Epithelial cell of proximal tubule (primary cell): ENCODE measurements at regions not wholly inside any gene's neighbourhood (a gene's known extent, or its start where the extent isn't known, plus 50 kb on each side); places are given as distances from the start of the nearest gene placed in this dataset.

Experiments used
- DNase-seq: peaks from one replicate; pipeline ENCODE4 v3.0.0-alpha.2; 2011; ENCODE audit warnings: low read depth
- H3K4me3 ChIP-seq: 2 replicates; pipeline ENCODE4 v1.5.1; 2011; ENCODE audit warnings: low read depth, mild to moderate bottlenecking, low read length
- TF ChIP-seq, protein P1 (sequence below): conservative IDR thresholded peaks from 2 replicates; pipeline ENCODE4 v1.5.1; 2012; ENCODE audit warnings: low read depth, mild to moderate bottlenecking, low read length

DNA sequence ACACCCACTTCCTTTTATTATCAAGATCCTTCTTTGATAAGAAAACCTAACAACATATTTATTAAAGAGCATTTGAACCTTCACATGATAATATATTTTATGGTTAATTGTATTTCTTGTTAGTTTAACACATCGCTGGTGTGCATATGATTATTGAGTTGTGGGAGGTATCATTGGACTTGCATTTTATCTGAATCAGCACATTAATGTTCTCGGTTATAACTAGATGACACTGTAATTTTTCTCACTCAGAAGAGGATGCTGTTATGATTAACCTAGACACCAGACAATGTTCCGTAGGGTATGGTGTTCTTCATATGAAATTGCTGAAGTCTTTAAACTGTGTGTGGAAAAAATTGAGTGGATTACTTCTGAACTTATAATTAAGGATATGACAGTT is 1188.3 kb upstream of the EPHA6 start:
- TF ChIP-seq, protein P1, sequence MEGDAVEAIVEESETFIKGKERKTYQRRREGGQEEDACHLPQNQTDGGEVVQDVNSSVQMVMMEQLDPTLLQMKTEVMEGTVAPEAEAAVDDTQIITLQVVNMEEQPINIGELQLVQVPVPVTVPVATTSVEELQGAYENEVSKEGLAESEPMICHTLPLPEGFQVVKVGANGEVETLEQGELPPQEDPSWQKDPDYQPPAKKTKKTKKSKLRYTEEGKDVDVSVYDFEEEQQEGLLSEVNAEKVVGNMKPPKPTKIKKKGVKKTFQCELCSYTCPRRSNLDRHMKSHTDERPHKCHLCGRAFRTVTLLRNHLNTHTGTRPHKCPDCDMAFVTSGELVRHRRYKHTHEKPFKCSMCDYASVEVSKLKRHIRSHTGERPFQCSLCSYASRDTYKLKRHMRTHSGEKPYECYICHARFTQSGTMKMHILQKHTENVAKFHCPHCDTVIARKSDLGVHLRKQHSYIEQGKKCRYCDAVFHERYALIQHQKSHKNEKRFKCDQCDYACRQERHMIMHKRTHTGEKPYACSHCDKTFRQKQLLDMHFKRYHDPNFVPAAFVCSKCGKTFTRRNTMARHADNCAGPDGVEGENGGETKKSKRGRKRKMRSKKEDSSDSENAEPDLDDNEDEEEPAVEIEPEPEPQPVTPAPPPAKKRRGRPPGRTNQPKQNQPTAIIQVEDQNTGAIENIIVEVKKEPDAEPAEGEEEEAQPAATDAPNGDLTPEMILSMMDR, result no peak
- H3K4me3 ChIP-seq, result no peak overlapping the region

DNA sequence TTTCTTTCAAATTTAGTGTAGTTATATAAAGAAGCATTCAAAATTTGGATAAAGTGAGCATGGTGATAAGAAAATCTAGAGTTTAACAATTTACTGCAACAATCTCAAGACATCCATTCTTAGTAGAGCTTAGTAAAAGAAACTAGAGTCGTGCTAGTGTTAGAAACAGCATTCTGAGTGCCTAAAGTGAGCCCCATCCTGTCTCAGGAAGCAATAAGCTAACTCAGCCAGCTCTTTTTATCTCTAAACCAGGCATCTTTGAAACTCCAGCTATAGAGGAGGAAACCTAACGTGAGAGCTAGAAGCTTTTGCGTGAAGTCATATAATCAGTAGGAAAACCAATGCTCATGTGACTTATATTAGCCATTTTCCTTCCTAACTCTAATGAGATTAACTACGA is 1187.1 kb upstream of the EPHA6 start:
- H3K4me3 ChIP-seq, result no peak overlapping the region
- no peak for DNase-seq
- TF ChIP-seq, protein P1, result no peak

More for the DNA sequence above, 1188.3 kb upstream of the EPHA6 start:
- no peak for DNase-seq

DNA sequence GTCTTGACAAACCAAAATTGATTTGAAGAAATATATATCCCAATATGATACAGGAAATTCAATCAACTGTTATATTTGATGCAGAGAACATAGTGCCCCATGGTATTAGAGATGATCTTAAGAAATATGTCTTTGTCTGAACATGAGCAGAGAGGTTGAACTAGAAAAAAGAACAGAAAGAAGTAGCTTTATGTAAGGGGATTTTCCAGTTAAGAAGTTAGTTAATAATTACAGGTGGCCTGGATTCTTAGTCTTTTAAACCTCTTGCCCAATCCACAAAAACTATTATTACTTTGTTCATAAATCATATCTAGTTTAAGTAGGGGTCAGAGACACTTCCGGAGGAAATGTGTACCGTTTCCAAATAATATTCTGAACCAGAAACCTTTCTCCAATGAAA is 1186.7 kb upstream of the EPHA6 start:
- H3K4me3 ChIP-seq, result no peak overlapping the region
- DNase-seq, result no peak
- TF ChIP-seq, protein P1, result no peak

DNA sequence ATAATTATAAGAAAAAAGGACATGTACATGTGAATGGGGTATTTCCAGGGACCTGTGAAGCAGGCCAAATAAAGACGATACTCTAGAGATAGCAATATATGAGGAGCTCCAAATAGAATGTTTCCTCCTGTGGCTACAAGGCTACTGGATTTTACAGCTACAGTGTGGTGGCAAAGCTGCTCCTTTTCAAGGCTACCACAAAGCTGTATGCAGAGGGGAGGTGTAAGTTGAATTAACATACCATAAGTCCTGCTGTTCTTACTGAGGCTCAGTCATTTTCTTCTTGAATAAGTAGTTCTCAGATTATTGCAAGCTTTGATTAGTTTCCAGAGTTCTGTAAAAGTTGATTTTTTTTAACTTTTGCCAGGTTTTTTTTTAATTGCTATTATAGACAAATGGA is 1184.6 kb upstream of the EPHA6 start:
- no peak overlapping the region for H3K4me3 ChIP-seq
- DNase-seq, result no peak
- TF ChIP-seq, protein P1, result no peak

DNA sequence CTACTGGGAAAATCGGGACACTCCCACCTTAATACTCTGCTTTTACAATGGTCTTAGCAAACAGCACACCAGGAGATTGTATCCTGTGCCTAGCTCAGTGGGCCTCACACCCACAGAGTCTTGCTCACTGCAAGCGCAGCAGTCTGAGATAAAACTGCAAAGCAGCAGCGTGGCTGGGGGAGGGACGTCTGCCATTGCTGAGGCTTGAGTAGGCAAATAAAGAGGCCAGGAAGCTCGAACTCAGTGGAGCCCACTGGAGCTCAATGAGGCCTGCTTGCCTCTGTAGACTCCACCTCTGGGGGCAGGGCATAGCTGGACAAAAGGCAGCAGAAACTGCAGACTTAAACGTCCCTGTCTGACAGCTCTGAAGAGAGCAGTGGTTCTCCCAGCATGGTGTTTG is 1169.1 kb upstream of the EPHA6 start:
- DNase-seq, result no peak
- no peak overlapping the region for H3K4me3 ChIP-seq
- TF ChIP-seq, protein P1, result no peak

DNA sequence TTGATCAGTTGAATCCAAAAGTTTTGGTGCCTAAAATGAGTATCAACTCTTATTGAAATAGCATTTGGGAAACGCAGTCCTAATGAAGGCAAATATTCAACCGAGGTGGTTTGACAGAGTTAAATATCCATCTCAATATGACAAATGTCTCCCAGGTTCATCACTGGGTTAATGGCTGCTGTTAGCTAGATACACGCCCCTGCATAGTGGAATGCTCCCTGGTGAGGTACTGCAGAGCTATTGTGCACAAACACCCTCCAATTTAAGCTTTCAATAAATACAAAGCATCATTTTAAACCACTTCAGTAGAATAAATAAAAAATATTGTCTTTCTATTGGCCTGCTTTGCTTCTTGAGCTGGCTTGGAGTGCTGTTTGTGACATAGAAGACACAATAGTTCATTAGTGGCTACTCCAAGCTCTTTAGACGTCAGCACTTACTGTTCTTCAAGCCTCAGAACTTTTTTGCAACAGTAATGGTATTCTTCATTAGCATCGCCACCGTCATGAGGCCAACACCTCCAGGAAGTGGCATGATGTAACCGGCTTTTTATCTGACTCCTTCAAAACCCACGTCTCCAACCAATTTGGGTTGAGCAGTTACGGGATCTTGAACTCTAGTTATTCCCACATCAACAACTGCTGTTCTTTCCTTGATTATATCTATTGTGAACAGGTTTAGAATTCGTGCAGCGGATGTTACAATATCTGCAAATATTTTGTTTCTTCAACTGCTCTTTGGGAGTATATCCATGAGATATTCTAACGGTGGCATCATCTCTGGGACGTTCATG is 1159.6 kb upstream of the EPHA6 start:
- DNase-seq, result peak; percentile 19
- no peak overlapping the region for H3K4me3 ChIP-seq
- TF ChIP-seq, protein P1, result no peak
